Heart left ventricle (tissue), 16 donors: ENCODE measurements at regions not wholly inside any gene's neighbourhood (a gene's known extent, or its start where the extent isn't known, plus 50 kb on each side); places are given as distances from the start of the nearest gene placed in this dataset.

Source experiments
- ATAC-seq, 4 donors: fragments of 200-7000 bp; cut with Tn5 transposase; one replicate each; pipeline ENCODE4 v1.9.1; 2020 to 2022; ENCODE audit warnings: moderate library complexity in 4 of 4, mild to moderate bottlenecking in 3 of 4, moderate number of reproducible peaks in 1 of 4
- DNase-seq, 5 donors: peaks; one replicate each; pipeline ENCODE4 v3.0.0-alpha.2; 2020
- H3K27ac ChIP-seq, 12 donors: fragments of 200-600 bp; sonication (generic) in 4 of 12; one replicate each; pipeline versions ENCODE4 v1.5.0 to v1.8.0; 2016 to 2022; ENCODE audit warnings: mild to moderate bottlenecking in 2 of 12
- H3K27me3 ChIP-seq, 9 donors: fragments of 200-600 bp; sonication (generic) in 2 of 9; one replicate each; pipeline versions ENCODE4 v1.5.1 to v1.8.0; 2016 to 2022; ENCODE audit warnings: mild to moderate bottlenecking in 3 of 9
- H3K36me3 ChIP-seq, 9 donors: fragments of 200-600 bp; sonication (generic) in 2 of 9; one replicate each; pipeline versions ENCODE4 v1.5.0 to v1.8.0; 2018 to 2022; ENCODE audit warnings: mild to moderate bottlenecking in 2 of 9
- H3K4me1 ChIP-seq, 12 donors: fragments of 200-600 bp; sonication (generic) in 4 of 12; one replicate each; pipeline versions ENCODE4 v1.5.0 to v1.8.0; 2016 to 2022; ENCODE audit warnings: mild to moderate bottlenecking in 3 of 12
- H3K4me3 ChIP-seq, 12 donors: fragments of 200-600 bp; sonication (generic) in 4 of 12; one replicate each; pipeline versions ENCODE4 v1.5.0 to v1.8.0; 2017 to 2022; ENCODE audit warnings: mild to moderate bottlenecking in 9 of 12, moderate library complexity in 4 of 12
- H3K9me3 ChIP-seq, 12 donors: fragments of 200-600 bp; sonication (generic) in 4 of 12; one replicate each; pipeline versions ENCODE4 v1.5.0 to v1.8.0; 2016 to 2022; ENCODE audit warnings: mild to moderate bottlenecking in 1 of 12
- POLR2A ChIP-seq, 2 donors: fragments of 450-650 bp; IDR thresholded peaks; one replicate each; pipeline ENCODE4 v1.6.1; 2017; ENCODE audit warnings: antibody characterized with exemption in 2 of 2, mild to moderate bottlenecking in 2 of 2, moderate library complexity in 2 of 2
- WGBS, 4 donors: extraction: QIAGEN DNeasy Blood & Tissue Kit in 2 of 4; methylation state at CpG; one replicate each; pipeline versions ENCODE4 v1.1.5 to v1.1.7; 2013 to 2018; 5-methylcytosine and 5-hydroxymethylcytosine counted together
- intact Hi-C, 10 donors: fragments of 100-400 bp; cut with DNase I; formaldehyde crosslinking; loops; one replicate each; pipeline versions ENCODE4 v1.11.1 to v1.14.2; 2022
- TF ChIP-seq, protein P1 (sequence below), 12 donors: fragments of 200-600 bp; sonication (generic) in 4 of 12; IDR thresholded peaks; one replicate each; pipeline versions ENCODE4 v1.5.0 to v1.8.0; 2018 to 2022; ENCODE audit warnings: antibody characterized with exemption in 12 of 12, mild to moderate bottlenecking in 5 of 12
- donor health status: ischemic (EF 13 %, LVEDD 7.1; RV severe dilation, severe dysfunction).
- donor health status: healthy with polysubstance abuse.
- donor health status: DM: no; HTN: yes; CAD: no.
- donor health status: DM: no; HTN: no; CAD: no.
- donor health status: ischemic (EF 25% LVEDD 6.9; RV normal size, moderate dysfunction).
- donor health status: ischemic (EF 25% LVEDD 5.7; RV mildly dilated, moderate dysfunction).
- donor health status: healthy.
- donor health status: DM: yes; HTN: yes; CAD: no.
- donor health status: ischemic (EF 35%, LVEDD 5.7; RV mildly dilated, moderate dysfunction).
- donor health status: nonischemic (EF 11% LVEDD 7.7; RV severe dilation, severe dysfunction).
- donor health status: DM: yes; HTN: yes; CAD: no.
- donor health status: PGD.
- donor health status: ischemic (EF 29% LVEDD 5.4; RV normal size, mild dysfunction).
- donor health status: nonischemic (EF 23%, LVEDD 6.1; RV moderate dilation, normal function).

DNA sequence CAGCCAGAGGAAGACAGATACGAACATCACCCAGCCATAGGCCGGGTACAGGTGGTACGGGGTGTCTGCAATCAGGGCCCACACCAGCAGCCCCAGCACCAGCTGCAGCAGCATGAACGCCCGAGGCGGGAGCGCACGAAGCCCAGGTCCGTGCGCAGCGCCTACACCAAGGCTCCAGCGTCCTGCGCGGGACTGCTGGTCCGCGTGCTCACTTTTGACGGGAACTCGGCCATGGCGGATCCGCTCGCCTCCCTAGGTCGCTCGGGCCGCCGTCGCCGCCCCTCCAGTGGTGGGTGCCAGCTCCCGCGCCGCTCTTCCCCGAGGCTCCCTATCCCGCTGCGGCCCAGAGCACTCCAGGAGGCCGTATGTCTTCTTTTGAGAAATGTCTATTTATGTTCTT is 181.2 kb upstream of the DIPK2B start:
- Histone ChIP-seq H3K9me3 (no peaks in the 10 kb centered on the region), H3K36me3 (no peaks in the 10 kb centered on the region), H3K27me3 (no peaks in the 10 kb centered on the region), H3K4me3 (no peak overlapping the region), H3K27ac (no peak overlapping the region), H3K4me1 (no peaks in the 10 kb centered on the region)
- 71 to 95% (median 86%) methylated on average over 32 to 34 of the region's 34 CpGs for WGBS, 4 donors
- no peak for DNase-seq
- intact Hi-C loops = no loop called here
- TF ChIP-seq, protein P1, sequence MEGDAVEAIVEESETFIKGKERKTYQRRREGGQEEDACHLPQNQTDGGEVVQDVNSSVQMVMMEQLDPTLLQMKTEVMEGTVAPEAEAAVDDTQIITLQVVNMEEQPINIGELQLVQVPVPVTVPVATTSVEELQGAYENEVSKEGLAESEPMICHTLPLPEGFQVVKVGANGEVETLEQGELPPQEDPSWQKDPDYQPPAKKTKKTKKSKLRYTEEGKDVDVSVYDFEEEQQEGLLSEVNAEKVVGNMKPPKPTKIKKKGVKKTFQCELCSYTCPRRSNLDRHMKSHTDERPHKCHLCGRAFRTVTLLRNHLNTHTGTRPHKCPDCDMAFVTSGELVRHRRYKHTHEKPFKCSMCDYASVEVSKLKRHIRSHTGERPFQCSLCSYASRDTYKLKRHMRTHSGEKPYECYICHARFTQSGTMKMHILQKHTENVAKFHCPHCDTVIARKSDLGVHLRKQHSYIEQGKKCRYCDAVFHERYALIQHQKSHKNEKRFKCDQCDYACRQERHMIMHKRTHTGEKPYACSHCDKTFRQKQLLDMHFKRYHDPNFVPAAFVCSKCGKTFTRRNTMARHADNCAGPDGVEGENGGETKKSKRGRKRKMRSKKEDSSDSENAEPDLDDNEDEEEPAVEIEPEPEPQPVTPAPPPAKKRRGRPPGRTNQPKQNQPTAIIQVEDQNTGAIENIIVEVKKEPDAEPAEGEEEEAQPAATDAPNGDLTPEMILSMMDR (IDR thresholded peaks at IDR 0.05) = no peak
- no peak for TF ChIP-seq POLR2A (IDR thresholded peaks at IDR 0.05)
- no peak for ATAC-seq

DNA sequence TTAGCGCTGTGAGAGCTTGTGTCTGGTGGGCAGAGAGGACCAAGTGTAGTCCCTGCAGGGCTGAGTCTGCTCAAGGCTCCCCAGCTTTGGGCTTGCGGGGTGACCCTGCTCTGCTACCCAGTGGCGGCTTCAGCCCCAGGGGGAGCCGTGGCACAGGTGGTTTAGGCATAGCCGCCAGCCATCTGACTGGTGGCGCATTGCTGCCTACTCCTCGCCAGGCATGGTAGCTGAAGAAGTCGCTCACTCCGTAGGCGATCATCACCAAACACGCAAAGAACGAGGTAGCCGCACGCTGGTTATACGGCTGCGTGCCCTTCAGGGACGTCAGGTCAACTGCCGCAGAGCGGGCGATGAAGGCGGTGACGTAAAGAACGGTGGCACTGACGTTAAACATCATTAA is 180.7 kb upstream of the DIPK2B start:
- ATAC-seq = no peak
- Histone ChIP-seq H3K4me1 (no peaks in the 10 kb centered on the region), H3K36me3 (no peaks in the 10 kb centered on the region), H3K9me3 (no peaks in the 10 kb centered on the region), H3K27me3 (peaks cover 0 to 3% (median 0%) of the 10 kb centered on the region in 9 donors), H3K4me3 (no peak overlapping the region), H3K27ac (no peak overlapping the region)
- WGBS, 4 donors = 95 to 97% (median 96%) methylated on average over 20 to 24 of the region's 24 CpGs
- no peak for DNase-seq
- no peak for TF ChIP-seq POLR2A (IDR thresholded peaks at IDR 0.05)
- TF ChIP-seq, protein P1 (IDR thresholded peaks at IDR 0.05) = no peak
- intact Hi-C loops = no loop called here

DNA sequence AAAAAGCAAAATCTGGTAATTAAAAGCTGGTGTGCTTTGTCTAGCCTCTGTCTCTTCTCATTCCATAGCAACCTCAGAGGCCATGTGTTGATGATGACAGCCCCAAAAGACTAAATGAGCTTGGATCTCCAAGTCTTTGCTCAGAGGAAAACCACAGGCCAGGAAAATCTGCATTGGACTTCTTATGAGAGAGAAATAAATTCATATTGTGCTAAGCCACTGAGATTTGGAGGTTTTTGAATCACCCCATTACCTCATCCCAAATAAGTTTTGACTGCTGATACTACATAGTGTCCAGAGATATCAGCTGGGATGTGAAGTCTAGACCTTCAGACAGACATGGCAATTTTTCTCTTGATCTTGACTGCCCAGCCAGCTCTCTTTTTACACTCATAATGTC is 178.6 kb upstream of the DIPK2B start:
- H3K36me3 ChIP-seq = no peaks in the 10 kb centered on the region
- H3K9me3 ChIP-seq = peaks cover 0 to 4% (median 0%) of the 10 kb centered on the region in 12 donors
- no peak for DNase-seq
- no peak for TF ChIP-seq POLR2A (IDR thresholded peaks at IDR 0.05)
- TF ChIP-seq, protein P1 (IDR thresholded peaks at IDR 0.05) = no peak
- H3K27me3 ChIP-seq = peaks cover 0 to 4% (median 0%) of the 10 kb centered on the region in 9 donors
- intact Hi-C loops = no loop called here
- H3K4me1 ChIP-seq = no peaks in the 10 kb centered on the region
- ATAC-seq = no peak
- H3K4me3 ChIP-seq = no peak overlapping the region
- H3K27ac ChIP-seq = no peak overlapping the region

DNA sequence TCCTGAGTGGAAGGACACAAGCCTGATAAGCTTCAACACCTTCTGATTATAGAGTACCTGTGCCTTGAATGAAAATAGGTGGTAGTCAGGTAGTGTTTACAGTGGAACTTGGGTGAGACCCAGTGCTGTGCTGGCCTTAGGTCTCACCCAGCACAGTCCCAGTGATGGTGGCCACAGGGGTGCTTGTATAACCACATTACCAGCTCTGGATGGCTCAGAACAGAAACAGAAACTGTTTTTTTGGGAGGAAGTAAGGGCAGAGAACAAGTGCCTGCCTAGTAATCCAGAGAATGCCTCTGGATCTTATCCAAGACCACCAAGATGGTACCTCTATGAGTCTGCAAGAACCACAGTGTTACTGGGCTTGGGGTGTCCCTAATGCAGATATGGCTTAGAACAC is 171.5 kb upstream of the DIPK2B start:
- intact Hi-C loops = no loop called here
- ATAC-seq (no peak), DNase-seq (no peak)
- Histone ChIP-seq H3K4me1 (no peaks in the 10 kb centered on the region), H3K27ac (no peak overlapping the region), H3K27me3 (peaks cover 0 to 4% (median 0%) of the 10 kb centered on the region in 9 donors), H3K36me3 (no peaks in the 10 kb centered on the region), H3K9me3 (peaks cover 0 to 25% (median 2%) of the 10 kb centered on the region in 12 donors), H3K4me3 (no peak overlapping the region)
- no peak for TF ChIP-seq POLR2A (IDR thresholded peaks at IDR 0.05)
- TF ChIP-seq, protein P1 (IDR thresholded peaks at IDR 0.05) = no peak
